Panc1 (cell line): ENCODE measurements at regions not wholly inside any gene's neighbourhood (a gene's known extent, or its start where the extent isn't known, plus 50 kb on each side); places are given as distances from the start of the nearest gene placed in this dataset.

ENCODE experiments used
- ATAC-seq: fragments of 200-7000 bp; cut with Tn5 transposase; 2 replicates; pipeline ENCODE4 v1.9.1; 2020; ENCODE audit warnings: mild to moderate bottlenecking, moderate library complexity
- BruUV-seq: library from RNA; stranded (reverse); fragments of 400-500 nt; replicated peaks from 2 replicates; lab custom pipeline; 2021; lab: Mats Ljungman, UMichigan
- CTCF ChIA-PET: fragments of 300-600 bp; sonication (Branson Sonifier 250); formaldehyde crosslinking; loops from one replicate; lab custom pipeline; 2022; ENCODE audit warnings: antibody characterized with exemption; lab: Charles Lee
- POLR2A ChIA-PET: fragments of 300-600 bp; sonication (Branson Sonifier 250); formaldehyde crosslinking; loops from one replicate; lab custom pipeline; 2022; ENCODE audit warnings: antibody characterized with exemption; lab: Charles Lee
- DNase-seq: peaks from one replicate; pipeline ENCODE4 v3.0.0-alpha.2; 2010; ENCODE audit warnings: low read depth, low spot score
- H3K27ac ChIP-seq: 2 replicates; pipeline ENCODE4 v1.5.1; 2011; ENCODE audit warnings: mild to moderate bottlenecking, low read length, inconsistent platforms
- H3K27me3 ChIP-seq: fragments of 200-500 bp; sonication (Bioruptor generic); 2 replicates; pipeline ENCODE4 v1.6.0; 2014; ENCODE audit warnings: low read length, inconsistent platforms; ENCODE audit not compliant: control insufficient read depth, insufficient read depth
- H3K36me3 ChIP-seq: fragments of 200-500 bp; sonication (Bioruptor generic); 2 replicates; pipeline ENCODE4 v1.5.1; 2014; ENCODE audit warnings: inconsistent platforms, mild to moderate bottlenecking, low read length, moderate library complexity; ENCODE audit not compliant: control insufficient read depth, insufficient read depth
- H3K4me1 ChIP-seq: 2 replicates; pipeline ENCODE4 v1.5.1; 2011; ENCODE audit warnings: inconsistent platforms, mild to moderate bottlenecking, low read length, moderate library complexity; ENCODE audit not compliant: control insufficient read depth, insufficient read depth
- H3K4me3 ChIP-seq, 2 experiments: 2 replicates each; pipeline ENCODE4 v1.5.1; 2011 to 2012; ENCODE audit warnings: low read depth in 2 of 2, low read length in 2 of 2, mild to moderate bottlenecking in 2 of 2, inconsistent platforms in 1 of 2, moderate library complexity in 1 of 2
- H3K9me3 ChIP-seq: fragments of 200-500 bp; sonication (Bioruptor generic); 2 replicates; pipeline ENCODE4 v1.5.1; 2014; ENCODE audit warnings: low read depth, mild to moderate bottlenecking, inconsistent platforms, low read length, moderate library complexity; ENCODE audit not compliant: control insufficient read depth, insufficient read depth
- CTCF ChIP-seq: fragments of 450-650 bp; IDR thresholded peaks from 2 replicates; pipeline ENCODE4 v1.5.1; 2017; ENCODE audit warnings: mild to moderate bottlenecking
- POLR2AphosphoS5 ChIP-seq: IDR thresholded peaks from 2 replicates; pipeline ENCODE4 v1.6.1; 2012; ENCODE audit warnings: mild to moderate bottlenecking, low read depth, low read length, moderate library complexity
- SIN3A ChIP-seq: IDR thresholded peaks from 2 replicates; pipeline ENCODE4 v1.6.1; 2012; ENCODE audit warnings: low read depth, mild to moderate bottlenecking, low read length, moderate library complexity, borderline replicate concordance; ENCODE audit not compliant: insufficient read depth
- TCF7L2 ChIP-seq: IDR thresholded peaks from 2 replicates; pipeline ENCODE4 v1.6.1; 2011; ENCODE audit warnings: mild to moderate bottlenecking, low read depth, low read length, inconsistent platforms
- in situ Hi-C: cut with HindIII; loops from 2 replicates; pipeline ENCODE4 v1.10.0; 2016; ENCODE audit warnings: low sequenced_read_pairs, low pct_unique_long_range_greater_than_20kb
- intact Hi-C: fragments of 100-400 bp; cut with micrococcal nuclease; formaldehyde crosslinking; loops from one replicate; pipeline ENCODE4 v1.10.0; 2022; ENCODE audit not compliant: unreplicated experiment
- TF ChIP-seq, protein P1 (sequence below), 2 experiments: IDR thresholded peaks; 2 replicates each; pipeline ENCODE4 v1.6.1; 2011 to 2012; ENCODE audit warnings: low read depth in 2 of 2, control low read depth in 1 of 2, low read length in 1 of 2, mild to moderate bottlenecking in 1 of 2, moderate library complexity in 1 of 2; ENCODE audit not compliant: insufficient read depth in 1 of 2

- intact Hi-C loops: no loop called here
- ATAC-seq: no peak
- in situ Hi-C loops: no loop called here
- Histone ChIP-seq H3K27me3 (no peaks in the 10 kb centered on the region), H3K36me3 (no peaks in the 10 kb centered on the region), H3K9me3 (no peaks in the 10 kb centered on the region; the same call in 1 of the 2 replicates), H3K4me3 (no peak overlapping the region), H3K27ac (no peak overlapping the region), H3K4me1 (no peaks in the 10 kb centered on the region)
- ChIA-PET CTCF (no interaction called here), POLR2A (no interaction called here)
- no TSS peak for BruUV-seq
- no peak for TF ChIP-seq CTCF
- no peak for TF ChIP-seq TCF7L2
- TF ChIP-seq, protein P1, sequence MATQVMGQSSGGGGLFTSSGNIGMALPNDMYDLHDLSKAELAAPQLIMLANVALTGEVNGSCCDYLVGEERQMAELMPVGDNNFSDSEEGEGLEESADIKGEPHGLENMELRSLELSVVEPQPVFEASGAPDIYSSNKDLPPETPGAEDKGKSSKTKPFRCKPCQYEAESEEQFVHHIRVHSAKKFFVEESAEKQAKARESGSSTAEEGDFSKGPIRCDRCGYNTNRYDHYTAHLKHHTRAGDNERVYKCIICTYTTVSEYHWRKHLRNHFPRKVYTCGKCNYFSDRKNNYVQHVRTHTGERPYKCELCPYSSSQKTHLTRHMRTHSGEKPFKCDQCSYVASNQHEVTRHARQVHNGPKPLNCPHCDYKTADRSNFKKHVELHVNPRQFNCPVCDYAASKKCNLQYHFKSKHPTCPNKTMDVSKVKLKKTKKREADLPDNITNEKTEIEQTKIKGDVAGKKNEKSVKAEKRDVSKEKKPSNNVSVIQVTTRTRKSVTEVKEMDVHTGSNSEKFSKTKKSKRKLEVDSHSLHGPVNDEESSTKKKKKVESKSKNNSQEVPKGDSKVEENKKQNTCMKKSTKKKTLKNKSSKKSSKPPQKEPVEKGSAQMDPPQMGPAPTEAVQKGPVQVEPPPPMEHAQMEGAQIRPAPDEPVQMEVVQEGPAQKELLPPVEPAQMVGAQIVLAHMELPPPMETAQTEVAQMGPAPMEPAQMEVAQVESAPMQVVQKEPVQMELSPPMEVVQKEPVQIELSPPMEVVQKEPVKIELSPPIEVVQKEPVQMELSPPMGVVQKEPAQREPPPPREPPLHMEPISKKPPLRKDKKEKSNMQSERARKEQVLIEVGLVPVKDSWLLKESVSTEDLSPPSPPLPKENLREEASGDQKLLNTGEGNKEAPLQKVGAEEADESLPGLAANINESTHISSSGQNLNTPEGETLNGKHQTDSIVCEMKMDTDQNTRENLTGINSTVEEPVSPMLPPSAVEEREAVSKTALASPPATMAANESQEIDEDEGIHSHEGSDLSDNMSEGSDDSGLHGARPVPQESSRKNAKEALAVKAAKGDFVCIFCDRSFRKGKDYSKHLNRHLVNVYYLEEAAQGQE (IDR thresholded peaks at IDR 0.05; ENCODE audit: insufficient read depth in 1 of 2, low read depth in 2 of 2, low read length in 1 of 2): no peak
- TF ChIP-seq SIN3A: no peak
- TF ChIP-seq POLR2AphosphoS5: no peak
- DNase-seq: no peak
Measured at GRCh38 chr5:11985993-11986392, 81.7 kb upstream of the CTNND2 start.

- POLR2A ChIA-PET: no interaction called here
- no peak for TF ChIP-seq SIN3A
- no peak for TF ChIP-seq TCF7L2
- TF ChIP-seq POLR2AphosphoS5: no peak
- TF ChIP-seq, protein P1 (IDR thresholded peaks at IDR 0.05; ENCODE audit: insufficient read depth in 1 of 2, low read depth in 2 of 2, low read length in 1 of 2): no peak
- no peak for TF ChIP-seq CTCF
- H3K4me1 ChIP-seq: no peaks in the 10 kb centered on the region
- no TSS peak for BruUV-seq
- H3K9me3 ChIP-seq: no peaks in the 10 kb centered on the region; the same call in 1 of the 2 replicates
- H3K36me3 ChIP-seq: no peaks in the 10 kb centered on the region
- intact Hi-C loops: no loop called here
- no peak for ATAC-seq
- no peak for DNase-seq
- no peak overlapping the region for H3K27ac ChIP-seq
- H3K27me3 ChIP-seq: no peaks in the 10 kb centered on the region
- CTCF ChIA-PET: no interaction called here
- no peak overlapping the region for H3K4me3 ChIP-seq
- in situ Hi-C loops: no loop called here
Measured at GRCh38 chr5:11984196-11984595, 80.0 kb upstream of the CTNND2 start.
